ENCODE measurements at regions not wholly inside any gene's neighbourhood (a gene's known extent, or its start where the extent isn't known, plus 50 kb on each side); places are given as distances from the start of the nearest gene placed in this dataset.
"Not testable (repeated sequence)": the region's sequence is repeated elsewhere in the genome, so short reads cannot be mapped to it uniquely, and the experiment has no call there.

DNA sequence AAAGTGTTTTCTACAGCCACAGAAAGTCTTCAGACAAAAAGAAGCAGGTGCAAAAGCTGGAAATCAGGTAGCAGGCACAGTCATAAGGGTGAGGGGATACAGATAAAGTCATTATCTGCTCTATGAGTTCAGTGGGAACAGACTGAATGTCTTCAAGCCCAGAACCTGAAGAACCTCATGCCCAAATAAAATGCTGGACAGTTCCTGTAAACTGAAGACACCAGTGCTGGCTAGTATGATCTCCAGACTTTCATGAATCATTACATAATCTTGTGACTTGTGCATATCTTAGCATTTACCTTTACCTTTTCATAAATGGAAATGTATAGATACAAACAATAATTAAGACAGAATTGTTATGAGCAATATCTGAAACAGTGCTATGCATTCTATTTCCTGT is 728.7 kb downstream of the DNAH5 start:
- no peaks in the 10 kb centered on the region for H3K27me3 ChIP-seq (ENCODE audit: control insufficient read depth in 2 of 2, insufficient read depth in 2 of 2, low read length in 2 of 2)
- H3K27ac ChIP-seq (ENCODE audit: low read depth in 2 of 2, low read length in 2 of 2), result no peak overlapping the region
- H3K4me3 ChIP-seq (ENCODE audit: low read length in 2 of 2), result no peak overlapping the region
- H3K4me1 ChIP-seq (ENCODE audit: control insufficient read depth in 2 of 2, insufficient read depth in 2 of 2, low read length in 2 of 2), result no peaks in the 10 kb centered on the region
- peaks cover 0 to 4% of the 10 kb centered on the region in 2 donors for H3K9me3 ChIP-seq (ENCODE audit: control insufficient read depth in 2 of 2, low read length in 2 of 2)
- no peaks in the 10 kb centered on the region for H3K36me3 ChIP-seq (ENCODE audit: control insufficient read depth in 2 of 2, insufficient read depth in 2 of 2, low read length in 2 of 2)
- H3K9ac ChIP-seq (ENCODE audit: low read depth in 1 of 2, low read length in 2 of 2), result no peak overlapping the region

DNA sequence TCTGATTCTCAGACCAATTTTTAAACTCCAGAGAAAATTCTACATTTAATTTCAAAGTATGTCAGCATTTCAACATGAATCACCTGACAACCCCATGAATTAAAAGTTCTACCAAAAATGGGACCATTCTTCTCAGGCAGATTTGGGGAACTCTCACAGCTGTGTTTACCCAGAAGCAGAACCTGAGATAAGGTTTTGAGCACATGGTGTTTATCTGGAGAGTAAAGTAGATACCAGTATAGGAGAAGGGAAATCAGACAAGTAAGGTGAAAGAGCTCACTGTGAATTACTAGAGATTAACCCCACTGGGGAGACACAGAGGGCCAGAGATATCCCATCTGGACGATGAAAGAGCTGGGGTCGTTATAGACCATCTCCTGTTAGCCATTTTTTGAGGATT is 729.1 kb downstream of the DNAH5 start:
- Histone ChIP-seq H3K4me3 (ENCODE audit: low read length in 2 of 2) (no peak overlapping the region), H3K36me3 (ENCODE audit: control insufficient read depth in 2 of 2, insufficient read depth in 2 of 2, low read length in 2 of 2) (no peaks in the 10 kb centered on the region), H3K4me1 (ENCODE audit: control insufficient read depth in 2 of 2, insufficient read depth in 2 of 2, low read length in 2 of 2) (no peaks in the 10 kb centered on the region), H3K27ac (ENCODE audit: low read depth in 2 of 2, low read length in 2 of 2) (no peak overlapping the region), H3K9ac (ENCODE audit: low read depth in 1 of 2, low read length in 2 of 2) (no peak overlapping the region), H3K9me3 (ENCODE audit: control insufficient read depth in 2 of 2, low read length in 2 of 2) (peaks cover 0 to 4% of the 10 kb centered on the region in 2 donors), H3K27me3 (ENCODE audit: control insufficient read depth in 2 of 2, insufficient read depth in 2 of 2, low read length in 2 of 2) (no peaks in the 10 kb centered on the region)

DNA sequence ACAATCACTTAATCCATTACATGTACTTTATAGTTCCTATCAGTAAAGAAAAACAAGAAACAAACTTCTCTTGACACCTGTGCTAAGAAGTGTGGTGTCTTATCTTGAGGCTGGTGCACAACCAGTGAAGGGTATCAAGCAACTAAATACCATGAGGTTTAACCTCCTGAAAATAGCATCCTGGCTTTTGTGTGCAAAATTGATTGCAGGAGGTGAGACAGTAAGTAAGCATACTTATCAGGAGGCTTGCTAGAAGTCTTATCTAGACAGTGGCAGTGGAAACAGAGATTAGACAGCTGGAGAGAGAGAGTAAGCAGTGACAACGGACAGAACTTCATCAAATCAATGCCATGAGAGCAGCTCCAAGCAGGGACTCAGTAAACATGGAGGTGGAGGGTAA is 730.3 kb downstream of the DNAH5 start:
- no peak overlapping the region for H3K27ac ChIP-seq (ENCODE audit: low read depth in 2 of 2, low read length in 2 of 2)
- no peaks in the 10 kb centered on the region for H3K4me1 ChIP-seq (ENCODE audit: control insufficient read depth in 2 of 2, insufficient read depth in 2 of 2, low read length in 2 of 2)
- no peak overlapping the region for H3K4me3 ChIP-seq (ENCODE audit: low read length in 2 of 2)
- no peak overlapping the region for H3K9ac ChIP-seq (ENCODE audit: low read depth in 1 of 2, low read length in 2 of 2)
- H3K27me3 ChIP-seq (ENCODE audit: control insufficient read depth in 2 of 2, insufficient read depth in 2 of 2, low read length in 2 of 2), result no peaks in the 10 kb centered on the region
- no peaks in the 10 kb centered on the region for H3K36me3 ChIP-seq (ENCODE audit: control insufficient read depth in 2 of 2, insufficient read depth in 2 of 2, low read length in 2 of 2)
- peaks cover 0 to 4% of the 10 kb centered on the region in 2 donors for H3K9me3 ChIP-seq (ENCODE audit: control insufficient read depth in 2 of 2, low read length in 2 of 2)

DNA sequence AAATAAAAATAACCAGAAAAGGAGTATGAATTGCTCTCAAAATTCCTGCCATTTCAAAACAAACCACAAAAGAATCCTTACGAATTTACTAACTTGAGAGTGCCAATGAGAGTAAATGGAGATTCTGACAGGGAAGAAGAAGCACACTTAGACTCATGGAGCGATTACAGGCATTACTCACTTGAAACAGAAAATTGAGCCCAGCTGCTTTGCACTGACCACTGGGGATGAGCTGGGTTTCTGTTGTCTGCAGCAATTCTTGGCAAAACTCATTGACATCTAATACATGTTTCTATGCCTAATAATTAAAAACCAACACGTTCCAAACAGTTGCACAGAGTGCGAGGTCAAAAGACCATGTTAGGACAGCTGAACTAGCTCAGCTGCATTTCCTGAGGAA is 731.6 kb downstream of the DNAH5 start:
- no peak overlapping the region for H3K4me3 ChIP-seq (ENCODE audit: low read length in 2 of 2)
- H3K9ac ChIP-seq (ENCODE audit: low read depth in 1 of 2, low read length in 2 of 2), result no peak overlapping the region

DNA sequence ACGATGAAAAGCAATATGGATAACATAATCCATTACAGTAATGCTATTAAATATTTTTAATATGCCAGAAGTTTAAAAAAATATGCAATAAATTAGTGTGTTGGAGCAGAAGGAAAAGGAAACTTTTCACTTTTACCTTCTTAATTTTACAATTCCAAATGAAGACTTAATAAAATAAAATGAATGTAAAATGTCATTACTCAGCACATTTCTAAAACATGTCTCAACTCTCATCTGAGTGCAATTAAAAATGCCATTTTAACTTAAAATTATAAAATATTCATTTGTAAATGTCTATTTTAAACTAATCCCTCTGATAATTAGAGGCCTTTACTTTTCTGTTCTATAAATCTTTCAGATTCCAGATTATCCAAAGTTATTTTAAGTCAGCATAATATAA is 733.4 kb downstream of the DNAH5 start:
- H3K27ac ChIP-seq (ENCODE audit: low read depth in 2 of 2, low read length in 2 of 2), result no peak overlapping the region
- no peak overlapping the region for H3K4me3 ChIP-seq (ENCODE audit: low read length in 2 of 2)
- H3K27me3 ChIP-seq (ENCODE audit: control insufficient read depth in 2 of 2, insufficient read depth in 2 of 2, low read length in 2 of 2), result no peaks in the 10 kb centered on the region
- peaks cover 0 to 4% of the 10 kb centered on the region in 2 donors for H3K9me3 ChIP-seq (ENCODE audit: control insufficient read depth in 2 of 2, low read length in 2 of 2)
- no peaks in the 10 kb centered on the region for H3K4me1 ChIP-seq (ENCODE audit: control insufficient read depth in 2 of 2, insufficient read depth in 2 of 2, low read length in 2 of 2)
- H3K36me3 ChIP-seq (ENCODE audit: control insufficient read depth in 2 of 2, insufficient read depth in 2 of 2, low read length in 2 of 2), result no peaks in the 10 kb centered on the region
- no peak overlapping the region for H3K9ac ChIP-seq (ENCODE audit: low read depth in 1 of 2, low read length in 2 of 2)

More for the DNA sequence above, 731.6 kb downstream of the DNAH5 start:
- H3K36me3 ChIP-seq (ENCODE audit: control insufficient read depth in 2 of 2, insufficient read depth in 2 of 2, low read length in 2 of 2), result no peaks in the 10 kb centered on the region
- H3K9me3 ChIP-seq (ENCODE audit: control insufficient read depth in 2 of 2, low read length in 2 of 2), result peaks cover 0 to 4% of the 10 kb centered on the region in 2 donors
- H3K27me3 ChIP-seq (ENCODE audit: control insufficient read depth in 2 of 2, insufficient read depth in 2 of 2, low read length in 2 of 2), result no peaks in the 10 kb centered on the region
- no peak overlapping the region for H3K27ac ChIP-seq (ENCODE audit: low read depth in 2 of 2, low read length in 2 of 2)
- no peaks in the 10 kb centered on the region for H3K4me1 ChIP-seq (ENCODE audit: control insufficient read depth in 2 of 2, insufficient read depth in 2 of 2, low read length in 2 of 2)

DNA sequence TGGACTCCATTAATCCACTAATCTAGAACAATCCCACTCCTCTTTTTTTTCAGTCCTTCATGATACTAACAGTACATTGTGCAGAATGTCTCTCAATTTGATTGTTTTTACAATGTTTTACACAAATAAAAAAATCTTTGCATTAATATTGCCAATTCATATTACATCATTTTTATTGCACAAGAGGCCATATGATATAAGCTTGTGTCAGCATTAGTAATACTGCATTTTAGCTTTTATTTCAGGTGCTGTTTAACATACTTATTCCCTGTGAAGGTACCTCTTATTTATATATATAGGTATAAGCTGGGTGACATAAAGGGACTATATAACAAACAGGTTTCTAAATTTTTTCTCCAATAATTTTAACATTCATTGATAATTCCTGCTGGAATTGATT is 737.4 kb downstream of the DNAH5 start:
- no peak overlapping the region for H3K27ac ChIP-seq (ENCODE audit: low read depth in 2 of 2, low read length in 2 of 2)
- no peaks in the 10 kb centered on the region for H3K9me3 ChIP-seq (ENCODE audit: control insufficient read depth in 2 of 2, low read length in 2 of 2)
- no peak overlapping the region for H3K9ac ChIP-seq (ENCODE audit: low read depth in 1 of 2, low read length in 2 of 2)
- no peaks in the 10 kb centered on the region for H3K27me3 ChIP-seq (ENCODE audit: control insufficient read depth in 2 of 2, insufficient read depth in 2 of 2, low read length in 2 of 2)
- no peaks in the 10 kb centered on the region for H3K36me3 ChIP-seq (ENCODE audit: control insufficient read depth in 2 of 2, insufficient read depth in 2 of 2, low read length in 2 of 2)
- no peaks in the 10 kb centered on the region for H3K4me1 ChIP-seq (ENCODE audit: control insufficient read depth in 2 of 2, insufficient read depth in 2 of 2, low read length in 2 of 2)
- no peak overlapping the region for H3K4me3 ChIP-seq (ENCODE audit: low read length in 2 of 2)

DNA sequence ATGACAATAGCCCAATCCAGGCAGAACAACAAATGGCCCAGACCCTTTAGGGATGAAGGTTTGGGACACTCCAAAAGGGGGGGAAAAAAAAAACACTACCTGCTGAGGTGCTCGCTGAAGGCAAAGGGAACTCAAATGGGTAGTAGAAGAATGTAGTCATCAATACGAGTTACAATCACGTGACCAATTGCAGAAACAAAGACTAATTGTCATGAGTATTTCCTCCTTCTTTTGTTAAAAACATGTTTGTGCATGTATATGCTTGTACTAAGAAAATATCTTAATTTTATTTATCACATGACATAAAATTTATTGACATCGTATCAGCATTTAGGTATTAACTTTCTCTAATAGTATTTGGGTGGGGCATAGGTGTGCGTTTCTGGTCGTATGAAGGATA is 743.5 kb downstream of the DNAH5 start:
- Histone ChIP-seq H3K36me3 (ENCODE audit: control insufficient read depth in 2 of 2, insufficient read depth in 2 of 2, low read length in 2 of 2) (no peaks in the 10 kb centered on the region), H3K4me1 (ENCODE audit: control insufficient read depth in 2 of 2, insufficient read depth in 2 of 2, low read length in 2 of 2) (no peaks in the 10 kb centered on the region), H3K4me3 (ENCODE audit: low read length in 2 of 2) (no peak overlapping the region), H3K9me3 (ENCODE audit: control insufficient read depth in 2 of 2, low read length in 2 of 2) (no peaks in the 10 kb centered on the region), H3K9ac (ENCODE audit: low read depth in 1 of 2, low read length in 2 of 2) (no peak overlapping the region), H3K27me3 (ENCODE audit: control insufficient read depth in 2 of 2, insufficient read depth in 2 of 2, low read length in 2 of 2) (no peaks in the 10 kb centered on the region), H3K27ac (ENCODE audit: low read depth in 2 of 2, low read length in 2 of 2) (no peak overlapping the region)

DNA sequence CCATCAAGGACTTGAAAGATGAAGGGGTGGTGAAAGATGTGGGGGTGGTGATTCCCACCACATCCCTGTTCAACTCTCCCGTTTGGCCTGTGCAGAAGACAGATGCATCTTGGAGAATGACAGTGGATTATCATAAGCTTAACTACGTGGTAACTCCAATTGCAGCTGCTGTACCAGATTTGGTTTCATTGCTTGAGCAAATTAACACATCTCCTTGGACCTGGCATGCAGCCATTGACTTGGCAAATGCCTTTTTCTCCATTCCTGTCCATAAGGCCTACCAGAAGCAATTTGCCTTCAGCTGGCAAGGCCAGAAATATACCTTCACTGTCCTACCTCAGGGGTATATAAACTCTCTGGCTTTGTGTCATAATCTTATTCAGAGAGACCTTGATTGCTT is 746.3 kb downstream of the DNAH5 start:
- H3K4me3 ChIP-seq (ENCODE audit: low read length in 2 of 2); H3K9me3 ChIP-seq (ENCODE audit: control insufficient read depth in 2 of 2, low read length in 2 of 2); H3K4me1 ChIP-seq (ENCODE audit: control insufficient read depth in 2 of 2, insufficient read depth in 2 of 2, low read length in 2 of 2); H3K9ac ChIP-seq (ENCODE audit: low read depth in 1 of 2, low read length in 2 of 2); H3K27me3 ChIP-seq (ENCODE audit: control insufficient read depth in 2 of 2, insufficient read depth in 2 of 2, low read length in 2 of 2); H3K36me3 ChIP-seq (ENCODE audit: control insufficient read depth in 2 of 2, insufficient read depth in 2 of 2, low read length in 2 of 2); H3K27ac ChIP-seq (ENCODE audit: low read depth in 2 of 2, low read length in 2 of 2): not testable (repeated sequence)

DNA sequence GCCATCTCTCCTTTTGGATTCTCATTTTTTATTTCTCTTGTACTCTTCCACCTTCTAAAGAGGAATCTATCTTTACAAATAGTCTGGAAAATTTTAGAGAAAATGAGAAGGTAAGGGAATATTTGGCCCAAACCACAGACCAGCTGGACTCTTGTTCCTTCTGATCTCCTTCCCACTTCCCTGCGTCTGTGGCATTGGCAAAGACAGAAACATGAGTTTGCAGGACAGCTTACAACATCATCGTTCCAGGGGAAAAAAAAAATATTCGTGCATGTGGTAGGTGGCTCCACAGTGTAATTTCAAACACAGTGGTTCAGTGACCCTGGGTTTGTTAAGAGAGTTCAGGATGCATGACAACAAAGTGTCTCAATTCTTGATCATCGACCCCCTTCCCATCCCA is 755.0 kb downstream of the DNAH5 start:
- Histone ChIP-seq H3K9ac (ENCODE audit: low read depth in 1 of 2, low read length in 2 of 2) (no peak overlapping the region), H3K4me3 (ENCODE audit: low read length in 2 of 2) (no peak overlapping the region), H3K27ac (ENCODE audit: low read depth in 2 of 2, low read length in 2 of 2) (no peak overlapping the region), H3K36me3 (ENCODE audit: control insufficient read depth in 2 of 2, insufficient read depth in 2 of 2, low read length in 2 of 2) (no peaks in the 10 kb centered on the region), H3K9me3 (ENCODE audit: control insufficient read depth in 2 of 2, low read length in 2 of 2) (no peaks in the 10 kb centered on the region), H3K4me1 (ENCODE audit: control insufficient read depth in 2 of 2, insufficient read depth in 2 of 2, low read length in 2 of 2) (no peaks in the 10 kb centered on the region), H3K27me3 (ENCODE audit: control insufficient read depth in 2 of 2, insufficient read depth in 2 of 2, low read length in 2 of 2) (no peaks in the 10 kb centered on the region)

DNA sequence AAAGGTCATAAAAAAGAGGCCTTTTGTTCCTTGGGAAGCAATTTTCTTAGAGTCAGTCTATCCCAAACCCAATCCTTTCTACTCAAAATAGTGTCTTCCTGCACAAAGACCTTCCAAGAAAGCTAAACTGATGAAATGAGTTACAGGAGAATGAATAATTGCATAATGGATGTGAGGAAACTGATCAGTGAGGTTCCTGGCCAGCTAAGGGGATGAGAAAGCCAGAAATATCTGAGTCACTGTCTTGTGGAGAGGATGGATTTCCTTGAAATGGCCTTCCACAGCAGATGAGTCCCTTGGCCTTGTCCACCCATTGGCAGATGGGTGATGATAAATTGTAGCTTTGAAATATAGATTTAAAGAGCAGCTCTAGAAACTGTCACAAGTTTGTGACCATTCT is 756.1 kb downstream of the DNAH5 start:
- no peak overlapping the region for H3K9ac ChIP-seq (ENCODE audit: low read depth in 1 of 2, low read length in 2 of 2)
- H3K4me3 ChIP-seq (ENCODE audit: low read length in 2 of 2), result no peak overlapping the region
- no peaks in the 10 kb centered on the region for H3K9me3 ChIP-seq (ENCODE audit: control insufficient read depth in 2 of 2, low read length in 2 of 2)
- H3K36me3 ChIP-seq (ENCODE audit: control insufficient read depth in 2 of 2, insufficient read depth in 2 of 2, low read length in 2 of 2), result no peaks in the 10 kb centered on the region
- H3K27me3 ChIP-seq (ENCODE audit: control insufficient read depth in 2 of 2, insufficient read depth in 2 of 2, low read length in 2 of 2), result no peaks in the 10 kb centered on the region
- no peaks in the 10 kb centered on the region for H3K4me1 ChIP-seq (ENCODE audit: control insufficient read depth in 2 of 2, insufficient read depth in 2 of 2, low read length in 2 of 2)
- no peak overlapping the region for H3K27ac ChIP-seq (ENCODE audit: low read depth in 2 of 2, low read length in 2 of 2)

DNA sequence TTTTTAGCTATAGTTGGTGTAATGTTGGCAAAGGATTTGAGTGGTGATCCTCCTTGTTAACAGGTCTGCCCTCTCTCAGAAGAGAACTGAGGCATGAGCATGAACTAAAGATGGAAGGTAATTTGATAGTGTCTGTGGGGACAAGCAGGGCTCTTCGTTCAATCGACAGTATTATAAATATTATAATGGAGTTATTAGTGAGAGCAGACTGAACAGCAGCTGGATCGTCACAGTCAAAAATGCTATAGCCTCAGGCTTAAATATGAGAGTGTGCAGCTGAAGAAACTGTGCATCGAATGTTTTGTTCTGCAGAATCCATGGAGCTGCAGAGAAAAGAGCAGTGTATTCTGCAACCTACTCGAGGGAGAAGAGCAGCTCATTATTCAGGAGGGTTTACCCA is 757.3 kb downstream of the DNAH5 start:
- H3K27me3 ChIP-seq (ENCODE audit: control insufficient read depth in 2 of 2, insufficient read depth in 2 of 2, low read length in 2 of 2), result no peaks in the 10 kb centered on the region
- H3K4me3 ChIP-seq (ENCODE audit: low read length in 2 of 2), result no peak overlapping the region
- no peak overlapping the region for H3K27ac ChIP-seq (ENCODE audit: low read depth in 2 of 2, low read length in 2 of 2)
- no peak overlapping the region for H3K9ac ChIP-seq (ENCODE audit: low read depth in 1 of 2, low read length in 2 of 2)
- no peaks in the 10 kb centered on the region for H3K36me3 ChIP-seq (ENCODE audit: control insufficient read depth in 2 of 2, insufficient read depth in 2 of 2, low read length in 2 of 2)
- no peaks in the 10 kb centered on the region for H3K4me1 ChIP-seq (ENCODE audit: control insufficient read depth in 2 of 2, insufficient read depth in 2 of 2, low read length in 2 of 2)
- H3K9me3 ChIP-seq (ENCODE audit: control insufficient read depth in 2 of 2, low read length in 2 of 2), result no peaks in the 10 kb centered on the region

Data from mucosa of rectum (tissue), 2 donors.